ENCODE measurements at regions not wholly inside any gene's neighbourhood (a gene's known extent, or its start where the extent isn't known, plus 50 kb on each side); places are given as distances from the start of the nearest gene placed in this dataset.

DNA sequence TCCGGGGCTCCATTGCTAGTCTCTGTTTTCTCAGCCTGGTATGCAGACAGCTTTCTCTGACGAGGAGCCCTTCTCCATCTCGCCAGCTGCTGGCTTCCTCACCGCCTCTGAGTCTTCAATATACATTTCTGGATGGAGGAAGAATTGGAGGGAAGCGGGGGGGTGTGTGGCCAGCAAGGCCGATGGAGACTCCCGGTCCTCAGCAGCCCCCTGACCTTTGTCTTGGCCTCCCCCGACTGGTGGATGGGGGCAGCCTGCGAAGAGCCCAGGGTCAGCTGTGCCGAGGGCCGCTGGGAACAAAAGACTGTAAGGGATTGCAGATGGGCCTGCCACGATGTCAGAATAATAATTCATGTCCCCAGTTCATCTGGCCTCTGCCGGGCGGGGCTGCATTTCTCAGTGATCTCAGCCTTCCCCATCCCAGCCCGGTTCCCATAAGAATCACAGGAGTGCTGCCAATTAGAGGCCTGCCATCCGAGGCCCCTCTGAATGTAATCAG lies 54.3 kb upstream of the STX16 start:
- no peak overlapping the region for H2AFZ ChIP-seq (ENCODE audit: low read depth)
- H3K27me3 ChIP-seq (ENCODE audit: insufficient read depth, low read depth): peaks cover 44% of the 10 kb centered on the region
- TF ChIP-seq, protein P1, sequence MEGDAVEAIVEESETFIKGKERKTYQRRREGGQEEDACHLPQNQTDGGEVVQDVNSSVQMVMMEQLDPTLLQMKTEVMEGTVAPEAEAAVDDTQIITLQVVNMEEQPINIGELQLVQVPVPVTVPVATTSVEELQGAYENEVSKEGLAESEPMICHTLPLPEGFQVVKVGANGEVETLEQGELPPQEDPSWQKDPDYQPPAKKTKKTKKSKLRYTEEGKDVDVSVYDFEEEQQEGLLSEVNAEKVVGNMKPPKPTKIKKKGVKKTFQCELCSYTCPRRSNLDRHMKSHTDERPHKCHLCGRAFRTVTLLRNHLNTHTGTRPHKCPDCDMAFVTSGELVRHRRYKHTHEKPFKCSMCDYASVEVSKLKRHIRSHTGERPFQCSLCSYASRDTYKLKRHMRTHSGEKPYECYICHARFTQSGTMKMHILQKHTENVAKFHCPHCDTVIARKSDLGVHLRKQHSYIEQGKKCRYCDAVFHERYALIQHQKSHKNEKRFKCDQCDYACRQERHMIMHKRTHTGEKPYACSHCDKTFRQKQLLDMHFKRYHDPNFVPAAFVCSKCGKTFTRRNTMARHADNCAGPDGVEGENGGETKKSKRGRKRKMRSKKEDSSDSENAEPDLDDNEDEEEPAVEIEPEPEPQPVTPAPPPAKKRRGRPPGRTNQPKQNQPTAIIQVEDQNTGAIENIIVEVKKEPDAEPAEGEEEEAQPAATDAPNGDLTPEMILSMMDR (conservative IDR thresholded peaks at IDR 0.05; ENCODE audit: low read depth, low read length): no peak
- H3K36me3 ChIP-seq (ENCODE audit: insufficient read depth): no peaks in the 10 kb centered on the region
- no peaks in the 10 kb centered on the region for H4K20me1 ChIP-seq (ENCODE audit: insufficient read depth)
- H3K9ac ChIP-seq: no peak overlapping the region
- H3K4me3 ChIP-seq (IDR thresholded peaks at IDR 0.05; ENCODE audit: insufficient read depth, low read depth, low read length): no peak overlapping the region
- no peak overlapping the region for H3K4me2 ChIP-seq
- no peaks in the 10 kb centered on the region for H3K79me2 ChIP-seq (ENCODE audit: insufficient read depth, low read depth)
- H3K27ac ChIP-seq: no peak overlapping the region
- H3K4me1 ChIP-seq (ENCODE audit: low read depth, poor library complexity, severe bottlenecking): no peaks in the 10 kb centered on the region

DNA sequence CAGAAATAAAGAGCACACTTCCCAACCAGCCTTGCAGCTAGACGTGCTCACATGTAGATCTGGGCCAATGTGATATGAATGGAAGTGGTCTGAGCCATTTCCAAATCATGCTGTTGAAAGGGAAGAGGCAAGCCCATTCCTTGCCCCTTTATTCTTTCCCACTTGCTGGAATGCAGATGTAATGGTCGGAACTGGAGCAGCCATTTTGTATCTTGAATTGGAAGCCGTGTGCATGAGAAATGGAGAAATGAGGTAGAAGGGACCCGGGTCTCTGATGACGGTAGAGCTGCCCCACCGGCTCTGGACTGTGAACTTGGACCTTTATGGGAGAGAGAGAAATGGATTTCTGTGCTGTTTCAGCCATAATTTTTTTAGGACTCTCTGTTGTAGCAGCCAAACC lies 54.8 kb upstream of the STX16 start:
- TF ChIP-seq, protein P1 (conservative IDR thresholded peaks at IDR 0.05; ENCODE audit: low read depth, low read length): no peak

DNA sequence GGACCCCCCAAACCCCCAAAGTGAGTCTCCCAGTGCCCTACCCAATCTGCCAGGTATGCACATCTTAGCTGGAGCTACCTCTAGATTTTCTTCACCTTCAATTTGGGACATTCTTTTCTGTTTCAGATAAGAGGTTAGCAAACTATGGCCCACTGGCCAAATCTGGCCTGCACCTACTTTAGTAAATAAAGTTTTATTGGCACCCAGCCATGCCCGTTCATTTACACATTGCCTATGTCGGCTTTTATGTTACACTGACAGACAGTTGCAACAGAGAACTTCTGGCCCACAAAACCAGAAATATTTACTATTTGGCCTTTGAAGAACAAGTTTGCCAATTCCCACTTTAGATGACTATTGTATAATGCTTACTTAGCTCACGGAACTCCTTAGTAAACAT lies 55.9 kb upstream of the STX16 start:
- H2AFZ ChIP-seq (ENCODE audit: low read depth): no peak overlapping the region
- H4K20me1 ChIP-seq (ENCODE audit: insufficient read depth): no peaks in the 10 kb centered on the region
- H3K27ac ChIP-seq: no peak overlapping the region
- H3K4me2 ChIP-seq: no peak overlapping the region
- no peaks in the 10 kb centered on the region for H3K36me3 ChIP-seq (ENCODE audit: insufficient read depth)
- H3K4me3 ChIP-seq (IDR thresholded peaks at IDR 0.05; ENCODE audit: insufficient read depth, low read depth, low read length): no peak overlapping the region
- TF ChIP-seq, protein P1 (conservative IDR thresholded peaks at IDR 0.05; ENCODE audit: low read depth, low read length): no peak
- peaks cover 57% of the 10 kb centered on the region for H3K27me3 ChIP-seq (ENCODE audit: insufficient read depth, low read depth)
- H3K4me1 ChIP-seq (ENCODE audit: low read depth, poor library complexity, severe bottlenecking): no peaks in the 10 kb centered on the region
- no peaks in the 10 kb centered on the region for H3K79me2 ChIP-seq (ENCODE audit: insufficient read depth, low read depth)
- H3K9ac ChIP-seq: no peak overlapping the region

More for the DNA sequence above, 54.8 kb upstream of the STX16 start:
- Histone ChIP-seq H2AFZ (ENCODE audit: low read depth) (no peak overlapping the region), H3K4me1 (ENCODE audit: low read depth, poor library complexity, severe bottlenecking) (no peaks in the 10 kb centered on the region), H3K36me3 (ENCODE audit: insufficient read depth) (no peaks in the 10 kb centered on the region), H4K20me1 (ENCODE audit: insufficient read depth) (no peaks in the 10 kb centered on the region), H3K9ac (no peak overlapping the region), H3K4me3 (IDR thresholded peaks at IDR 0.05; ENCODE audit: insufficient read depth, low read depth, low read length) (no peak overlapping the region), H3K79me2 (ENCODE audit: insufficient read depth, low read depth) (no peaks in the 10 kb centered on the region), H3K27ac (no peak overlapping the region), H3K27me3 (ENCODE audit: insufficient read depth, low read depth) (peaks cover 50% of the 10 kb centered on the region), H3K4me2 (no peak overlapping the region)

DNA sequence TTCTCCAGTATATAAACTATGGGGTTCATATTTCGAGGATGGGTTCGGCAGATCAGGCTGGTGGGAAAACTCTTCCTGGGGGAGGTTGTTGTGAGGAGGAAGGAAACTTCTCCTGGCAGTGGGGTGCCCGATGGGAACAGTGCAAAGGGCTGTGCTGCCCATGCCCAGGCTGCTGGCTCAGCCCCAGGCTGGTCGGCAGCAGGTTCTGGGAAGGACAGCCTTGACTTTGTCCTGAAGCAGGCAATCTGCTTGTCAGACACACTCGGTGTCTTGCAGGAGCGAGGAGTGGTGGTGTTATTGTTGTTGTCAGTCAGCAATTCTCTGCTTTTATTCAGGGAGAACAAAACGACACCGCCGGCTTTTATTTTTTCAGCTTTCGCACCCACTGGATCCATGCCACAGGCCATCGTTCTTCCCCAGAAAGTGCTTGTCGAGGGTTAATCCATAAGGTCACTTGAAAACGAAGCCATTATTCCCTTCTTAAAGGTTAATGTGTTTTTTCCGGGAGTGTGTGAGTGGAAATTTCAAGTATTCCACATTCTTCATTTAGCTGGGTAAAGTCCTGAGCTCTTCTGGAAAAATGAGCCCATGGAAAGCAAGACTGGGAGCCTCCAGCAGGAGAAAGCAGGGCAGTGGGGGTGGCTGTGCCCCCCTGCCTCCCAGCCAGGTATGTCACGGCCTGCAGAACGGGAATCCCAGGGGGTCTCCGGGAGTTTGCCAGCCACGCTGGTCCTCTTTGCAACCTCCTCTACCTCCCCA lies 57.0 kb upstream of the STX16 start:
- Histone ChIP-seq H4K20me1 (ENCODE audit: insufficient read depth) (no peaks in the 10 kb centered on the region), H3K4me3 (IDR thresholded peaks at IDR 0.05; ENCODE audit: insufficient read depth, low read depth, low read length) (no peak overlapping the region), H3K9ac (no peak overlapping the region), H3K79me2 (ENCODE audit: insufficient read depth, low read depth) (no peaks in the 10 kb centered on the region), H3K27me3 (ENCODE audit: insufficient read depth, low read depth) (peaks cover 58% of the 10 kb centered on the region), H3K4me1 (ENCODE audit: low read depth, poor library complexity, severe bottlenecking) (no peaks in the 10 kb centered on the region), H2AFZ (ENCODE audit: low read depth) (no peak overlapping the region), H3K27ac (no peak overlapping the region), H3K4me2 (no peak overlapping the region), H3K36me3 (ENCODE audit: insufficient read depth) (no peaks in the 10 kb centered on the region)
- TF ChIP-seq, protein P1 (conservative IDR thresholded peaks at IDR 0.05; ENCODE audit: low read depth, low read length): no peak

All from KMS-11 (cell line).